Stimulated activated CD8-positive, alpha-beta memory T cell treated with anti-CD3 and anti-CD28 coated beads, Interleukin-15, amount 100 ng/mL, for 1 hour (primary cell): ENCODE measurements at regions not wholly inside any gene's neighbourhood (a gene's known extent, or its start where the extent isn't known, plus 50 kb on each side); places are given as distances from the start of the nearest gene placed in this dataset.

ENCODE experiments used
- DNase-seq: peaks from one replicate; pipeline ENCODE4 v3.0.0-alpha.2; 2020; ENCODE audit warnings: low read depth

- DNase-seq = no peak
These were observed 74.5 kb upstream of the USP24 start for GRCh38 chr1:55289614-55290013.

GRCh38 chr1:55289042-55289441 is 73.9 kb upstream of the USP24 start:
- no peak for DNase-seq

GRCh38 chr1:55288245-55288644 is 73.1 kb upstream of the USP24 start:
- DNase-seq = no peak

GRCh38 chr1:55287723-55288122 is 72.6 kb upstream of the USP24 start:
- DNase-seq = no peak

- DNase-seq = no peak
These were observed 71.9 kb upstream of the USP24 start for GRCh38 chr1:55286856-55287602.

GRCh38 chr1:55285834-55286233 is 70.7 kb upstream of the USP24 start:
- DNase-seq = no peak

GRCh38 chr1:55284856-55285255 is 69.7 kb upstream of the USP24 start:
- no peak for DNase-seq

- no peak for DNase-seq
These were observed 66.9 kb upstream of the USP24 start for GRCh38 chr1:55282058-55282457.

GRCh38 chr1:55280731-55281130 is 65.6 kb upstream of the USP24 start:
- no peak for DNase-seq

- no peak for DNase-seq
These were observed 64.5 kb upstream of the USP24 start for GRCh38 chr1:55279627-55280026.

- no peak for DNase-seq
These were observed 63.2 kb upstream of the USP24 start for GRCh38 chr1:55278378-55278777.

- peak; percentile 62 for DNase-seq
These were observed 62.4 kb upstream of the USP24 start for GRCh38 chr1:55277377-55278130.

- DNase-seq = no peak
These were observed 61.7 kb upstream of the USP24 start for GRCh38 chr1:55276671-55277376.

- no peak for DNase-seq
These were observed 60.8 kb upstream of the USP24 start for GRCh38 chr1:55275941-55276341.

GRCh38 chr1:55275151-55275748 is 60.1 kb upstream of the USP24 start:
- DNase-seq = no peak

GRCh38 chr1:55272994-55273393 is 57.8 kb upstream of the USP24 start:
- DNase-seq = no peak
